ENCODE measurements at regions not wholly inside any gene's neighbourhood (a gene's known extent, or its start where the extent isn't known, plus 50 kb on each side); places are given as distances from the start of the nearest gene placed in this dataset.
"Not testable (repeated sequence)": the region's sequence is repeated elsewhere in the genome, so short reads cannot be mapped to it uniquely, and the experiment has no call there.

DNA sequence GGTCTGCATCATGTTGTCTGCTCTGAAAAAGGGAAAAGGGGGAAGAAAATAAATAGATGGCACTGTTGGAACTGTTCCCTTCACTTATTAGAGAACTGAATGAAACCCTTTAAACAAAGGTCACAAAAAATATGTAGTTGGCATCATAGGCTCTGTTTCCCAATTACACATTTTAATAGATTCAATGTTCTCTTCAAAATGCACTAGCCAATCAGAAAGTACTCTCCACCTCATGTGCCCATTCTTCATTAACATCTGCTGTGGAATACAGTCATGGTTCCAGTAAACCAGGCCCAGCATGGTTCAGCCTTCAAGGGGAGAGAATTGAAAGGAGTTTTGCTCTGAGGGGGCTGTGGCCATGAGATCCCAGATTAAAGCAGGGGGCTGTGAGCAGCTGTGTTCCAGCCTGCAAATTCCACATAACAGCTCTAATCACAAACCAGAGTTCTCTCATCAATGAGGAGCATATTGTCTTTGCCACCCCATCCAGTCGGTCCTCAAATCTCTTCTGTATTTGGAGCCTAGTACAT lies 165.9 kb upstream of the CREB1 start:
- no peak for DNase-seq (ENCODE audit: low read depth in 3 of 3)

- no peak for DNase-seq (ENCODE audit: low read depth in 3 of 3)
Measured at GRCh38 chr2:207370646-207371045, 159.1 kb upstream of the CREB1 start.

- DNase-seq (ENCODE audit: low read depth in 3 of 3) = no peak
Measured at GRCh38 chr2:207371877-207372276, 157.9 kb upstream of the CREB1 start.

DNA sequence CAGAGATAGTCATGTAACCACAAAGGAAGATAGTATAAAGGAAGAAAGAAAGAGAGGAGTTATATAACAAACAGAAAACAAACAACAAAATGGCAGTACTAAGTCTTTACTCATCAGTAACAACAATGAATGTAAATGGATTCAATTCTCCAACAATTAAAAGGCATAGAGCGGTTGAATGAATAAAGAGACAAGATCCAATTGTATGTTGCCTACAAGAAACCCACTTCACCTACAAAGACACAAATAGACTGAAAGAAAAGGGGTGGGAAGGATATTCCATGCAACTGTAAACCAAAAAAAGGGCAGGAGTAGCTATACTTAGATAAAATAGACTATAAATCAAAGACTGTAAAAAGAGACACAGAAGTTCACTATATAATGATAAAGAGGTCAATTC lies 157.3 kb upstream of the CREB1 start:
- DNase-seq (ENCODE audit: low read depth in 3 of 3) = no peak

- DNase-seq (ENCODE audit: low read depth in 3 of 3) = no peak
Measured at GRCh38 chr2:207375207-207375875, 154.4 kb upstream of the CREB1 start.

DNA sequence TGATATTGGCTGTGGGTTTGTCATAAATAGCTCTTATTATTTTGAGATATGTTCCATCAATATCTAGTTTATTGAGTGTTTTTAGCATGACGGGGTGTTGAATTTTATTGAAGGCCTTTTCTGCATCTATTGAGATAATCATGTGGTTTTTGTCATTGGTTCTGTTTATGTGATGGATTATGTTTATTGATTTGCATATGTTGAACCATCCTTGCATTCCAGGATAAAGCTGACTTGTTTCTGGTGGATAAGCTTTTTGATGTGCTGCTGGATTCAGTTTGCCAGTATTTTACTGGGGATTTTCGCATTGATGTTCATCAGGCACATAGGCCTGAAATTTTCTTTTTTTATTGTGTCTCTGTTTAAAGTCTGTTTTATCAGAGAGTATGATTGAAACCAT lies 151.1 kb upstream of the CREB1 start:
- DNase-seq (ENCODE audit: low read depth in 3 of 3) = not testable (repeated sequence)

DNA sequence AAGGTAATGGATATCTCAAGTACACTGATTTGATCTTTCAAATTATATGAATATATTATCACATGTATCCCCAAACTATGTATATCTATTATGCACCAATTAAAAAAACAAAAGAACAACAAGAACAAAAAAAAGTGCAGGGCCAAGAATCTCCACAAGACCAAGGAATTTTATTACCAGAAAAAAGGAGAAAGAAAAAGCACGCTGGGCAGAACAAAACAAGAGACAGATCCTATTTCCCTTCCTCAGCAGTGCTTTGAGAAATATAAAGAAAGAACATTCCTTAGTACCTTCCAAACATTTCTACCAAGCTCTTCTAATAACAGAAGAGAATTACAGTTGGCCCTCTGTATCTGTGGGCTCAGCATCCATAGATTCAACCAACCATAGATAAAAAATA lies 144.7 kb upstream of the CREB1 start:
- no peak for DNase-seq (ENCODE audit: low read depth in 3 of 3)

DNA sequence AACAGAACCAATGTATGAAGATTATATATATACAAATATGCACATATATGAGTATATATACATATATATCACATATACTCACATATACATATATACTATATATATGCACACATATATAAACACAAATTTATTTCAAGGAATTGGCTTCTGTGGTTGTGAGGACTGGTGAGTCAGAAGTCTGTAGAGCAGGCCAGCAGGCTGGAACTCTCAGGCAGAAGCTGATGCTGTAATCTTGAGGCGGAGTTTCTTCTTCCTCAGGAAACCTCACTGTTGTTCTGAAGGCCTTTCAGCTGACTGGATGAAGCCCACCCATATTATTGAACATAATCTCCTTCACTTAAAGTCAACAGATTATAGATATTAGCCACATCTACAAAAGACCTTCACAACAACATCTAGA lies 143.9 kb upstream of the CREB1 start:
- no peak for DNase-seq (ENCODE audit: low read depth in 3 of 3)

DNA sequence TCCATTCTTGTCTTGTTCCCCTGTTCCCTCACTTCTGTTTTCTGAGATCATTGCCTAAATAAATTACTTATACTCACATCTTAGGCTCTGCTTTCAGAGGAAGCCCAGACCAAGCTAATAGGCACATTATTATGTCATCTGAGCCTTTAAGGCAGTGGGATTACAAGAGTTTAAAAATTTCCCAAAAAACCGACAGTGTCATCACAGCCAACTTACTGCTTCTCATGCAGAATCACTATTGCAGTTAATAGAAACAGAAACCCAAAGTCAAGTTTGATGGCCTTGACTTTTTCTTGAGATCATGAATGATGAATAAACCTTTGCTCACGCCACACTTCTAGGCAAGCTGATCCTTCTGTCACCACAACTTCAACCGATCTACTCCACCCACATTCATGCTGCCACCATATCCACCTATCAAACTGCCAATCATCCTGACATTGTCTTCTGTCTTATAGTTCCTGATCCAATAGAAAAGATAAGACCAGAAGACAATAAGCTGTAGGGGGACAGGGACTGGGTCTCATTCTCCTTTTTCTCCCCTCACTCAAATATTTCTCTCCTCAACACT lies 142.7 kb upstream of the CREB1 start:
- no peak for DNase-seq (ENCODE audit: low read depth in 3 of 3)

DNA sequence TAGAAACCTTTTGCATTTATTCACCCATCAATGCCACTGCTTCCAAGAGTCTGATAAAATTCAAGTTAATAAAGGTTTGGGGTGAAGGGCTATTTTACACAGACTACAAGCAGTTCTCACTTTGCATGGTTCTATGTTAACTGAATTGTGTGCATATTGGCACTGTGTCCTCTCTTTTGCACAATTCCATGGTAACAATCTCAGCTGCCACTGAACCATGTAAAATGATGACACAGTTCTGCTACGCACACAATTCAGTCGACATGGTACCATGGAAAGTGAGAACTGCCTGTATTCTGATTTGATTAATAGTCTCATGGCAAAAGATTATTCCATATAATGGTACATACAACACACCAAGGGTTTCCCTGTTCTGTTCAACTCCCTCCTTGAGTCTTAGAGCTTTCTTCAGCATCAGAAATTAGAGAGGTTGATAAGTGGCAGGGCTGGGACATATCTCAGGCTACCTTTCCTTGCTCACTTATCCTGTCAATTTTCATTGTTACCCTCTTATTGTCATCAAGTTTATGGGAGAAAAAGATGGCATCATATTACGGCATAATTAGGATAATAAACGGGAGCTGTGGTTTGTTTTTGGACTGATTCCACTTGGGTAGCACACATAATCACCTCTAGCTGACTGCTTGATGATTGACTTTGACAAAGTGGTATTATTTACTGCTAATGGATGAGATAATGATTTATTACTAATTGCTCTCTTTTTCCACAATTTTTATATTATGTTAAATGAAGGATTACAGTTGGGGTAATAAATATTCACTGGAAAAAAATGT lies 139.3 kb upstream of the CREB1 start:
- no peak for DNase-seq (ENCODE audit: low read depth in 3 of 3)

GRCh38 chr2:207394203-207394781 lies 135.5 kb upstream of the CREB1 start:
- DNase-seq (ENCODE audit: low read depth in 3 of 3) = no peak

- peak in 2 of 3 experiments; percentile 14 to 61 for DNase-seq (ENCODE audit: low read depth in 3 of 3)
Measured at GRCh38 chr2:207394812-207395534, 134.8 kb upstream of the CREB1 start.

GRCh38 chr2:207395535-207396251 lies 134.1 kb upstream of the CREB1 start:
- no peak for DNase-seq (ENCODE audit: low read depth in 3 of 3)

- DNase-seq (ENCODE audit: low read depth in 3 of 3) = no peak
Measured at GRCh38 chr2:207397917-207398655, 131.7 kb upstream of the CREB1 start.

- no peak for DNase-seq (ENCODE audit: low read depth in 3 of 3)
Measured at GRCh38 chr2:207399301-207399700, 130.5 kb upstream of the CREB1 start.

GRCh38 chr2:207401338-207401737 lies 128.4 kb upstream of the CREB1 start:
- DNase-seq (ENCODE audit: low read depth in 3 of 3) = no peak

DNA sequence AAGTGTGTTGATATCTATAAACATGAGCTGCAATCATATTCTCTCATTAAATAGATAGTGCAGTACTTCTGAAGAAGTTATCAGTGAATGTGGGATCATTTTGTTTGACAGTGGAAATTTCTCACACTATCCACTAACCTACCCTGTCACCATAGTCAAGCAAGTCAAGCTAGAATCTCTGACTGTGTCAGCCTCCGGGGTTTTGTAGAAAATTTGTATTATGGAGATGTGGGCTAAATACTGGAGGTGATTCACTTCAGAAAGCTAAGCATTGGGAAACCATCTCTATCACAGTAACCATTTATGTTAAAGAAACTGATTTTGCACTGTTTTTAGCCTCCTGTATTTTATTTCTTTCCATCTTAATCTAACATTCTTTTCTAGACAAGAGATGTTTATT lies 126.6 kb upstream of the CREB1 start:
- no peak for DNase-seq (ENCODE audit: low read depth in 3 of 3)

GRCh38 chr2:207403950-207404349 lies 125.8 kb upstream of the CREB1 start:
- DNase-seq (ENCODE audit: low read depth in 3 of 3) = no peak

- no peak for DNase-seq (ENCODE audit: low read depth in 3 of 3)
Measured at GRCh38 chr2:207405150-207405549, 124.6 kb upstream of the CREB1 start.

GRCh38 chr2:207408086-207408794 lies 121.5 kb upstream of the CREB1 start:
- DNase-seq (ENCODE audit: low read depth in 3 of 3) = no peak
